GM12878 (cell line): ENCODE measurements at regions not wholly inside any gene's neighbourhood (a gene's known extent, or its start where the extent isn't known, plus 50 kb on each side); places are given as distances from the start of the nearest gene placed in this dataset.

Experiments used
- ATAC-seq: fragments of 200-7000 bp; cut with Tn5 transposase; 3 replicates; pipeline ENCODE4 v1.9.1; 2020; ENCODE audit warnings: mild to moderate bottlenecking, moderate library complexity
- BruUV-seq: library from RNA; stranded (reverse); fragments of 400-500 nt; replicated peaks from 2 replicates; lab custom pipeline; 2021; lab: Mats Ljungman, UMichigan
- CTCF ChIA-PET: fragments of 300-600 bp; sonication (Branson Sonifier 250); formaldehyde crosslinking; extraction: SDS; loops from one replicate; lab custom pipeline; 2021; ENCODE audit warnings: inconsistent platforms; lab: Yijun Ruan, JAX
- POLR2A ChIA-PET: fragments of 350-600 bp; formaldehyde crosslinking; extraction: SDS; loops from one replicate; lab custom pipeline; 2021; ENCODE audit warnings: inconsistent platforms; lab: Charles Lee
- RAD21 ChIA-PET: fragments of 300-600 bp; sonication (Branson Sonifier 250); formaldehyde crosslinking; loops from one replicate; lab custom pipeline; 2023; ENCODE audit warnings: antibody characterized with exemption; ENCODE audit not compliant: unreplicated experiment; lab: Charles Lee
- SMC1A ChIA-PET: fragments of 300-600 bp; sonication (Branson Sonifier 250); formaldehyde crosslinking; loops from one replicate; lab custom pipeline; 2023; ENCODE audit not compliant: unreplicated experiment, uncharacterized antibody; lab: Charles Lee
- DNase-seq: peaks from one replicate; pipeline ENCODE4 v3.0.0-alpha.2; 2011; ENCODE audit warnings: low read depth, low spot score
- FAIRE-seq: peaks from 3 replicates; lab custom pipeline; 2011; peaks lifted over from hg19 to GRCh38; lab: Jason Lieb, UNC
- H2AFZ ChIP-seq: 2 replicates; pipeline ENCODE4 v1.6.0; 2011; ENCODE audit warnings: low read depth, low read length, control low read depth; ENCODE audit not compliant: control insufficient read depth
- H3K27ac ChIP-seq: 2 replicates; pipeline ENCODE4 v1.5.1; 2011; ENCODE audit warnings: control low read depth; ENCODE audit not compliant: control insufficient read depth, insufficient read depth
- H3K27me3 ChIP-seq, 2 experiments: replicated peaks in 1 of 2; 2 replicates each; pipeline versions ENCODE4 v1.6.0 to v1.6.1; 2011; ENCODE audit warnings: low read length in 1 of 2; ENCODE audit not compliant: control insufficient read depth in 2 of 2, insufficient read depth in 2 of 2
- H3K36me3 ChIP-seq, 2 experiments: 2 replicates each; pipeline ENCODE4 v1.5.1; 2011; ENCODE audit warnings: low read length in 1 of 2; ENCODE audit not compliant: control insufficient read depth in 2 of 2, insufficient read depth in 2 of 2
- H3K4me1 ChIP-seq: 2 replicates; pipeline ENCODE4 v1.6.1; 2011; ENCODE audit warnings: mild to moderate bottlenecking, low read length, moderate library complexity, mixed read lengths; ENCODE audit not compliant: control insufficient read depth, insufficient read depth
- H3K4me2 ChIP-seq: 2 replicates; pipeline ENCODE4 v1.6.0; 2011; ENCODE audit warnings: control low read depth; ENCODE audit not compliant: control insufficient read depth, insufficient read depth
- H3K4me3 ChIP-seq: fragments of 200-600 bp; sonication (generic); 2 replicates; pipeline ENCODE4 v1.5.1; 2016
- H3K79me2 ChIP-seq: 2 replicates; pipeline ENCODE4 v1.6.0; 2011; ENCODE audit warnings: low read length; ENCODE audit not compliant: control insufficient read depth, insufficient read depth
- H3K9ac ChIP-seq: 2 replicates; pipeline ENCODE4 v1.8.0; 2011; ENCODE audit warnings: low read length, control low read depth, mixed read lengths; ENCODE audit not compliant: control insufficient read depth, insufficient read depth
- H3K9me3 ChIP-seq: replicated peaks from 3 replicates; pipeline ENCODE4 v1.5.1; 2011; ENCODE audit warnings: mild to moderate bottlenecking, low read length; ENCODE audit not compliant: control insufficient read depth, insufficient read depth
- H4K20me1 ChIP-seq: 2 replicates; pipeline ENCODE4 v1.6.0; 2011; ENCODE audit not compliant: control insufficient read depth, insufficient read depth
- BACH1 ChIP-seq: fragments of 450-650 bp; IDR thresholded peaks from 2 replicates; pipeline ENCODE4 v1.6.1; 2017; ENCODE audit warnings: mild to moderate bottlenecking, borderline replicate concordance
- ELK1 ChIP-seq: IDR thresholded peaks from 2 replicates; pipeline ENCODE4 v1.6.1; 2012; ENCODE audit warnings: low read depth, low read length, improper control_type of control experiment
- FOXK2 ChIP-seq: fragments of 450-650 bp; IDR thresholded peaks from 2 replicates; pipeline ENCODE4 v1.6.1; 2017; ENCODE audit warnings: mild to moderate bottlenecking, moderate library complexity
- IRF4 ChIP-seq: IDR thresholded peaks from 2 replicates; pipeline ENCODE4 v1.6.1; 2011; ENCODE audit warnings: low read depth, low read length
- NFXL1 ChIP-seq: fragments of 450-650 bp; IDR thresholded peaks from 2 replicates; pipeline ENCODE4 v1.6.1; 2017; ENCODE audit warnings: antibody characterized with exemption, mild to moderate bottlenecking, borderline replicate concordance
- NR2C2 ChIP-seq: IDR thresholded peaks from 2 replicates; pipeline ENCODE4 v1.6.1; 2011; ENCODE audit warnings: borderline replicate concordance, low read depth; ENCODE audit not compliant: control insufficient read depth, insufficient read length
- POLR2AphosphoS5 ChIP-seq: IDR thresholded peaks from 2 replicates; pipeline ENCODE4 v1.6.1; 2011; ENCODE audit warnings: mild to moderate bottlenecking, low read length, inconsistent platforms
- RAD21 ChIP-seq: IDR thresholded peaks from 2 replicates; pipeline ENCODE4 v1.6.1; 2011; ENCODE audit warnings: mild to moderate bottlenecking, low read depth, low read length, moderate library complexity; ENCODE audit not compliant: insufficient read depth
- RELA ChIP-seq: fragments of 450-650 bp; IDR thresholded peaks from 2 replicates; pipeline ENCODE4 v1.8.0; 2014; ENCODE audit warnings: borderline replicate concordance; ENCODE audit not compliant: partially characterized antibody
- ZBTB40 ChIP-seq: fragments of 450-650 bp; IDR thresholded peaks from 2 replicates; pipeline ENCODE4 v1.6.1; 2016; ENCODE audit warnings: mild to moderate bottlenecking, moderate library complexity, borderline replicate concordance
- WGBS: methylation state at CpG from one replicate; pipeline ENCODE4 v1.1.6; 2016; ENCODE audit warnings: low lambda C conversion rate; ENCODE audit not compliant: insufficient replicate concordance, insufficient coverage; ENCODE audit errors: missing lambda C conversion rate; 5-methylcytosine and 5-hydroxymethylcytosine counted together
- in situ Hi-C: fragments of 300-500 bp; cut with MboI; formaldehyde crosslinking; loops from 9 replicates; pipeline ENCODE4 v1.14.3; 2018; ENCODE audit warnings: mixed read lengths
- intact Hi-C: fragments of 100-400 bp; cut with micrococcal nuclease; formaldehyde crosslinking; loops from one replicate; pipeline ENCODE4 v1.14.2; 2022; ENCODE audit not compliant: unreplicated experiment
- TF ChIP-seq, protein P1 (sequence below): IDR thresholded peaks from 2 replicates; pipeline ENCODE4 v1.6.1; 2011; ENCODE audit warnings: low read depth, low read length, improper control_type of control experiment, borderline replicate concordance

GRCh38 chr16:79751471-79752184, 151.1 kb upstream of the MAF start:
- Histone ChIP-seq H3K27me3 (no peaks in the 10 kb centered on the region; a peak in 1 of 4 replicates), H4K20me1 (no peaks in the 10 kb centered on the region), H3K9me3 (no peaks in the 10 kb centered on the region), H3K4me1 (no peaks in the 10 kb centered on the region), H3K36me3 (no peaks in the 10 kb centered on the region), H3K9ac (no peak overlapping the region), H2AFZ (no peak overlapping the region), H3K4me3 (no peak overlapping the region), H3K4me2 (no peak overlapping the region)
- ChIA-PET CTCF (no interaction called here), SMC1A (no interaction called here), POLR2A (no interaction called here)
- intact Hi-C loops, result no loop called here
- ATAC-seq (no peak), FAIRE-seq (no peak), DNase-seq (no peak)
- 61% methylated on average over 4 of the region's 4 CpGs for WGBS
- in situ Hi-C loops, result no loop called here
- no peak for TF ChIP-seq BACH1
- no peak for TF ChIP-seq IRF4
- no peak for TF ChIP-seq RELA
- TF ChIP-seq NR2C2, result no peak
- TF ChIP-seq RAD21, result no peak
- TF ChIP-seq, all 136 proteins: peak for 0
- Histone ChIP-seq H3K27ac (no peak overlapping the region), H3K79me2 (no peaks in the 10 kb centered on the region)
- no TSS peak for BruUV-seq
- RAD21 ChIA-PET, result no interaction called here

DNA sequence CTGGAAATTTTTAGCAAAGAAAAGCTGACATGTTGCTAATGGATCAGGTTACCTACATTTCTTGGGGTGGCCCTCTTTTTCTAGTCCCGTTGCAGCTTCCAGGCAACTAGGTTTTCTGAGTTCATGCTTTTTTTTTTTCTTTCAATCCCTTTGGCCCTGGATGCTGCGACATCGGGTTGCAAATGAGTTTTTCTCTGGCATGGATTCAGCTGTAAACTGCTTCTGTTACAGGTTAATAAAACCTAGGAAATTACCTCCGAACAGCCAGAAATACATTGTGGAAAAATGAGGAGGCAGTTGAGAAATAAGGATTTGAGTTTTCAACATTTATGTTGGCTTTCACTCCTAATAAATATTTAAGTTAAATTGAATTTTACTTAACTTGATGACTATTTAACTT, 149.8 kb upstream of the MAF start:
- TF ChIP-seq ELK1 (no peak), POLR2AphosphoS5 (no peak), NFXL1 (no peak), FOXK2 (no peak), ZBTB40 (no peak)
- TF ChIP-seq, protein P1, sequence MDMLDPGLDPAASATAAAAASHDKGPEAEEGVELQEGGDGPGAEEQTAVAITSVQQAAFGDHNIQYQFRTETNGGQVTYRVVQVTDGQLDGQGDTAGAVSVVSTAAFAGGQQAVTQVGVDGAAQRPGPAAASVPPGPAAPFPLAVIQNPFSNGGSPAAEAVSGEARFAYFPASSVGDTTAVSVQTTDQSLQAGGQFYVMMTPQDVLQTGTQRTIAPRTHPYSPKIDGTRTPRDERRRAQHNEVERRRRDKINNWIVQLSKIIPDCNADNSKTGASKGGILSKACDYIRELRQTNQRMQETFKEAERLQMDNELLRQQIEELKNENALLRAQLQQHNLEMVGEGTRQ, result no peak
- in situ Hi-C loops (no loop called here), intact Hi-C loops (no loop called here)
- ChIA-PET POLR2A (no interaction called here), SMC1A (interaction anchor here (0.8 kb wide), 1 partner anchor 47 kb away, joined by 3 read pairs; no protein-coding TSS in a partner anchor), CTCF (no interaction called here), RAD21 (no interaction called here)
- 29% methylated on average over 4 of the region's 4 CpGs for WGBS
- Histone ChIP-seq H3K79me2 (no peaks in the 10 kb centered on the region), H3K4me1 (no peaks in the 10 kb centered on the region), H3K27ac (no peak overlapping the region), H4K20me1 (no peaks in the 10 kb centered on the region), H3K9ac (no peak overlapping the region), H3K9me3 (no peaks in the 10 kb centered on the region), H3K27me3 (no peaks in the 10 kb centered on the region; a peak in 1 of 4 replicates), H2AFZ (no peak overlapping the region), H3K36me3 (no peaks in the 10 kb centered on the region), H3K4me2 (no peak overlapping the region), H3K4me3 (no peak overlapping the region)
- DNase-seq, result no peak
- no peak for ATAC-seq
- BruUV-seq, result no TSS peak
- no peak for FAIRE-seq
